Upper lobe of right lung (tissue), 1 donor: ENCODE measurements at regions not wholly inside any gene's neighbourhood (a gene's known extent, or its start where the extent isn't known, plus 50 kb on each side); places are given as distances from the start of the nearest gene placed in this dataset.

ENCODE experiments used
- ATAC-seq: fragments of 200-7000 bp; cut with Tn5 transposase; one replicate; pipeline ENCODE4 v1.9.1; 2020; ENCODE audit warnings: mild to moderate bottlenecking, moderate library complexity
- DNase-seq: peaks from one replicate; pipeline ENCODE4 v3.0.0-alpha.2; 2020
- H3K27ac ChIP-seq: fragments of 200-600 bp; one replicate; pipeline ENCODE4 v1.8.0; 2022
- H3K27me3 ChIP-seq: fragments of 200-600 bp; one replicate; pipeline ENCODE4 v1.8.0; 2022; ENCODE audit warnings: mild to moderate bottlenecking
- H3K36me3 ChIP-seq: fragments of 200-600 bp; one replicate; pipeline ENCODE4 v1.8.0; 2022
- H3K4me1 ChIP-seq: fragments of 200-600 bp; one replicate; pipeline ENCODE4 v1.8.0; 2022
- H3K4me3 ChIP-seq: fragments of 200-600 bp; one replicate; pipeline ENCODE4 v1.8.0; 2022; ENCODE audit warnings: mild to moderate bottlenecking
- H3K9me3 ChIP-seq: fragments of 200-600 bp; one replicate; pipeline ENCODE4 v1.8.0; 2022
- intact Hi-C: fragments of 100-400 bp; cut with DNase I; formaldehyde crosslinking; loops from one replicate; pipeline ENCODE4 v1.11.0; 2022
- TF ChIP-seq, protein P1 (sequence below): fragments of 200-600 bp; IDR thresholded peaks from one replicate; pipeline ENCODE4 v1.8.0; 2022; ENCODE audit warnings: antibody characterized with exemption
- donor health status: DM: no; HTN: yes; CAD: no; lungs with severe emphysema.

DNA sequence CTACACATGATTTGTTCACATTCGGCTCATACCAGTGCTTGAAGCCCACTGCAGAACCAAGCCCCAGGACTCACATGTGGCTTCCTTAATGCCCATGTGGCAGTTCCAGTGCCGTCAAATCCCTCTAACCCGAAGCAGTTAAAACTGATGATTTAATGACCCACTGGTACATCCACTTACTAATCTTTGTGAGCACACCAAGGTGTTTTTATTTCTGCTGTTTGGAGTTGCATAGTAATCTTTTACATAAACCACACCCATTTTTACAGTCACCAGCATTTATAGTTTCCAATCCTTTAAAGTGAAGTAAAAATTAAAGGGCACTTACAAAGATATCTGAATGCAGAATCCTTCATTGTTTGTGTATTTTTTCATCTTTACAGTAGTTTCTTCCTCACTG lies 232.0 kb downstream of the ANKRD60 start:
- Histone ChIP-seq H3K36me3 (no peaks in the 10 kb centered on the region), H3K27me3 (no peaks in the 10 kb centered on the region), H3K4me3 (no peak overlapping the region), H3K9me3 (no peaks in the 10 kb centered on the region), H3K4me1 (peaks cover 25% of the 10 kb centered on the region), H3K27ac (no peak overlapping the region)
- TF ChIP-seq, protein P1, sequence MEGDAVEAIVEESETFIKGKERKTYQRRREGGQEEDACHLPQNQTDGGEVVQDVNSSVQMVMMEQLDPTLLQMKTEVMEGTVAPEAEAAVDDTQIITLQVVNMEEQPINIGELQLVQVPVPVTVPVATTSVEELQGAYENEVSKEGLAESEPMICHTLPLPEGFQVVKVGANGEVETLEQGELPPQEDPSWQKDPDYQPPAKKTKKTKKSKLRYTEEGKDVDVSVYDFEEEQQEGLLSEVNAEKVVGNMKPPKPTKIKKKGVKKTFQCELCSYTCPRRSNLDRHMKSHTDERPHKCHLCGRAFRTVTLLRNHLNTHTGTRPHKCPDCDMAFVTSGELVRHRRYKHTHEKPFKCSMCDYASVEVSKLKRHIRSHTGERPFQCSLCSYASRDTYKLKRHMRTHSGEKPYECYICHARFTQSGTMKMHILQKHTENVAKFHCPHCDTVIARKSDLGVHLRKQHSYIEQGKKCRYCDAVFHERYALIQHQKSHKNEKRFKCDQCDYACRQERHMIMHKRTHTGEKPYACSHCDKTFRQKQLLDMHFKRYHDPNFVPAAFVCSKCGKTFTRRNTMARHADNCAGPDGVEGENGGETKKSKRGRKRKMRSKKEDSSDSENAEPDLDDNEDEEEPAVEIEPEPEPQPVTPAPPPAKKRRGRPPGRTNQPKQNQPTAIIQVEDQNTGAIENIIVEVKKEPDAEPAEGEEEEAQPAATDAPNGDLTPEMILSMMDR = no peak
- no peak for ATAC-seq
- intact Hi-C loops = no loop called here
- no peak for DNase-seq

DNA sequence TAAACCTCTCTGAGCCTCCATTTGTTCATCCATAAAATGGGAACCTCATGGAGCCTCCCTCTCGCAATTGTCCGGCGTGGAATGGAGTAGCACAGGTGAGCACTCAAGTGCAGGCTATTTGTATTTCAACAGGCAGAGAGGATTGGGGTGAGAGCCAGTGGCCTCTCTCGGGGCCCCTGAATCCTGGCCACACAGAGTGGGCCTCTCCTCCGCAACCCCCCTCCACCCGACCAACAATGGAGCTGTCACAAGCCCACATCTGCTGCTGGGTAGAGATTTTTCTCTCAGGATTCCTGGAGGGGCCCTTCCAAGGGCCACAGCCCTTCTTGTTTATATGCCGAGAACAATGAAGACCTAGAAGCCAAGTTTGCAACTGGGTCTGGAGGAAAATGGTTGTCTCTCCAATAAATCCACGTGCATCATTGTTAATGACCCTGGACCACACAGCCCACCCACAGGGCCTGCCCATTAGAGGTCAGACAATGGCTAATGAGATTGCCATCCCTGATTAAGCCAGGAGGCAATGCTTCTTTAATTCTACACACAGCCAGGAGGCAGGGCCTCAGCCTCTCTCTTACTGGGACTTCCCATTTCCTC lies 233.0 kb downstream of the ANKRD60 start:
- Histone ChIP-seq H3K27me3 (no peaks in the 10 kb centered on the region), H3K27ac (no peak overlapping the region), H3K36me3 (no peaks in the 10 kb centered on the region), H3K4me1 (peaks cover 17% of the 10 kb centered on the region), H3K4me3 (no peak overlapping the region), H3K9me3 (no peaks in the 10 kb centered on the region)
- no peak for DNase-seq
- TF ChIP-seq, protein P1 = no peak
- ATAC-seq = no peak
- intact Hi-C loops = no loop called here

DNA sequence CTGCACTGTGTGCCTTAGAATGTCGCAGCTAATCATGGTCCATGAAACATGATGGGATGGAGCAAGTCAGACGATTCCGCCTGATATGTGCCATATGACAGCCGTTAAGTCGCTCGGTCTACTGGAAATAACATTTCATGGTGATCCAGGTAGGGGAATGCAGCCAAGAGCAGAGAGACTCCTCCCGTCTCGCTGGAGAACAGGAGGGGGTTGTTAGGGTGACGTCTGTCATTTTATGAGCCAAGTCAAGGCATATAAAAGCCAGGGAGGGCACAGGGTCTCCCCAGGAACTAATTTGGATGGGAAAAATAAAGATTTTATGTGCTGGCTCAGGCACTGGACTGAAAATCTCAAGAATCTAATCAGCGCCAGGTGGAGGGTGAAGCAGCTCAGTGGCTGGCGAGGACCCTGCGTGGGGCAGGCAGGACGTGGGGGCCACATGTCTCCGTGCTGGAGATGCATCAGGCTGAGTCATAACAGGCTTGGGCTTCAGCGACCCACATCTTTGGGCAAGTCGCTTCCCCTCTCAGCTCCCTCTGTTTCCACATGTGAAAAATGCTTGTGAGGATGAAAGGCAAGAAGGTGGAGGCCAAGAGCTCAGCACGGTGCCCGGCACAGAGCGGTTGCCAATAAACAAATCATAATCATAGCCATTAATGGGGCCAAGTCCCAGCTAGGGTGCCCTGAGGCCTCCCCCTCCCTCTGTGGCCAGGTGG lies 234.6 kb downstream of the ANKRD60 start:
- no peak for DNase-seq
- intact Hi-C loops = no loop called here

DNA sequence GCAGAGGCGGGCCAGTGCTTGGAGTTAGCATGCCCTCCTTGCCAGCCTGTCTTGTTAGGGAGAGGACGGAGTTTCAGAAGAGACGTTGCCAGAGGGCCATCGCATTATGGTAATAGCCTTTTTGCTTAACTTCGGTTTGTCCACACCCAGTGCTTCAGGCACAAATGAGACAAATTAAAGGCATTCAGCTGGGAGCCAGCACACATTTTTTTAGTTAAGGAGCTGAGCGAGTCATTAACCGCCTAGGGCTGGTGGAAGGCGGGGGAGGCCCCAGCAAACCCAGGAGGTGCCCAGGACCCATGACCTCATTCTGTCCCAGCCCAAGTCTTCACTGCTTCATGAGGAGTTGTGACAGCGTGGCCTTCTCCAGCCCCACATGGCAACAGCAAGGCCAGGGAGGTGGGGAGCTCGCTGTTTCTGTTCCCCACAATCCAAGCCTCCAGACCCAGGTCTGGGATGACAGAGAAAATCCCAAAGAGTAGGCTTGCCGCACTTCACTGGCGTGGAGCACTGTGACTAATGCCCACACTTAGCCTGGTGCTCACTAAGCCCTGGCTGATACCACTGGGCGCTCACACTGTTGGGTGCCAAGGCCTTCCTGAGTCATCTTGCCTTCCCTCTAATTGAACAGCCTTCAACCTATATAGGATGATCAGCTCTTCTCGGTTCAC lies 237.1 kb downstream of the ANKRD60 start:
- no peaks in the 10 kb centered on the region for H3K36me3 ChIP-seq
- intact Hi-C loops = no loop called here
- no peak overlapping the region for H3K4me3 ChIP-seq
- ATAC-seq (peak; percentile 16), DNase-seq (no peak)
- H3K9me3 ChIP-seq = no peaks in the 10 kb centered on the region
- H3K4me1 ChIP-seq = no peaks in the 10 kb centered on the region
- H3K27me3 ChIP-seq = no peaks in the 10 kb centered on the region
- TF ChIP-seq, protein P1 = no peak
- H3K27ac ChIP-seq = no peak overlapping the region

More for the DNA sequence above, 234.6 kb downstream of the ANKRD60 start:
- Histone ChIP-seq H3K9me3 (no peaks in the 10 kb centered on the region), H3K4me1 (peaks cover under 1% of the 10 kb centered on the region), H3K27ac (no peak overlapping the region), H3K36me3 (no peaks in the 10 kb centered on the region), H3K4me3 (no peak overlapping the region), H3K27me3 (no peaks in the 10 kb centered on the region)
- TF ChIP-seq, protein P1 = no peak
- ATAC-seq = no peak

DNA sequence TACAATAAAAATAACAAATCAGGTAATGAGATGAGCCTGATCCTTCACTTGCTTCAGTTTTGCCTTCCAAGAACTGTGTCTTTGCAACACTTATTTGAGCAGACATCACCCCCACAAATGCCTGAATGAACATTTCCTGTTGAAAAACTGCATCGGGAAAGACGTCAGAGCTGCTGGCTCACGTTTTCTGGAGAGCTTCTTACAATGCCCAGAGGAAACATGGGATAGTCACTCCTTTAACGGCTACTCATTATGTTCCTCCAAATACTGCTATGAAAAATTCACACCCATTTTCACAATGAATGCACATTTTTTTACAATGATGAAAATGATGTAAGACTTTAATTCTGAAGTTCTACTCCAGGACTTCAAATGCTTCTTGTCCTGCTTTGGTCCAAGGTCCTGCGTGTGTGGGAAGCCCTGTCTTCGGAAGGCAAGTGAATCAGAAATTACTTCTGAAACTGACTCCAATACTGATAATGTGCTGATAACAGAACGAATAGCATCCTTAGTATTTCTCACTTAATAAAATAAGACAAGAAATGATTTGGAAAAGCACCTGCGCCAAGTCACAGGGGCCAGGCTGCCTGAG lies 238.0 kb downstream of the ANKRD60 start:
- no peak overlapping the region for H3K27ac ChIP-seq
- no peak for DNase-seq
- intact Hi-C loops = no loop called here
- ATAC-seq = no peak
- no peaks in the 10 kb centered on the region for H3K4me1 ChIP-seq
- H3K9me3 ChIP-seq = no peaks in the 10 kb centered on the region
- H3K27me3 ChIP-seq = no peaks in the 10 kb centered on the region
- no peaks in the 10 kb centered on the region for H3K36me3 ChIP-seq
- TF ChIP-seq, protein P1 = no peak
- H3K4me3 ChIP-seq = no peak overlapping the region
